NCI-H524 (cell line): ENCODE measurements at regions not wholly inside any gene's neighbourhood (a gene's known extent, or its start where the extent isn't known, plus 50 kb on each side); places are given as distances from the start of the nearest gene placed in this dataset.
A peak's percentile ranks its signal among the peaks of the same experiment; 100 is the strongest.

Experiments used
- DNase-seq, 2 experiments: peaks; one replicate each; lab custom pipeline; 2025; lab: John Stamatoyannopoulos, UW

GRCh38 chr2:58866946-58867345, 625.8 kb upstream of the FANCL start:
- no peak for DNase-seq

GRCh38 chr2:58866527-58866926, 625.4 kb upstream of the FANCL start:
- DNase-seq, result no peak

- DNase-seq, result no peak
These were observed 624.9 kb upstream of the FANCL start for GRCh38 chr2:58866040-58866439.

GRCh38 chr2:58865436-58865835, 624.3 kb upstream of the FANCL start:
- no peak for DNase-seq

GRCh38 chr2:58862244-58862643, 621.1 kb upstream of the FANCL start:
- no peak for DNase-seq

GRCh38 chr2:58860586-58860985, 619.5 kb upstream of the FANCL start:
- no peak for DNase-seq

- no peak for DNase-seq
These were observed 615.0 kb upstream of the FANCL start for GRCh38 chr2:58856100-58856499.

- DNase-seq, result peak in 1 of 2 experiments; percentile 43
These were observed 612.3 kb upstream of the FANCL start for GRCh38 chr2:58853420-58853819.

- no peak for DNase-seq
These were observed 611.8 kb upstream of the FANCL start for GRCh38 chr2:58852905-58853304.

GRCh38 chr2:58852243-58852642, 611.1 kb upstream of the FANCL start:
- no peak for DNase-seq

GRCh38 chr2:58851598-58851997, 610.5 kb upstream of the FANCL start:
- DNase-seq, result no peak

GRCh38 chr2:58845011-58845410, 603.9 kb upstream of the FANCL start:
- DNase-seq, result no peak

- DNase-seq, result no peak
These were observed 601.5 kb upstream of the FANCL start for GRCh38 chr2:58842501-58843155.

GRCh38 chr2:58834404-58834803, 593.3 kb upstream of the FANCL start:
- no peak for DNase-seq

- no peak for DNase-seq
These were observed 585.7 kb upstream of the FANCL start for GRCh38 chr2:58826795-58827194.

GRCh38 chr2:58812771-58813344, 571.7 kb upstream of the FANCL start:
- DNase-seq, result no peak

GRCh38 chr2:58805126-58805525, 564.0 kb upstream of the FANCL start:
- DNase-seq, result no peak

- no peak for DNase-seq
These were observed 562.1 kb upstream of the FANCL start for GRCh38 chr2:58803192-58803591.

GRCh38 chr2:58800881-58801280, 559.8 kb upstream of the FANCL start:
- DNase-seq, result no peak

GRCh38 chr2:58798676-58799208, 557.6 kb upstream of the FANCL start:
- peak in 1 of 2 experiments; percentile 34 for DNase-seq

GRCh38 chr2:58796239-58796910, 555.2 kb upstream of the FANCL start:
- DNase-seq, result no peak

- no peak for DNase-seq
These were observed 553.8 kb upstream of the FANCL start for GRCh38 chr2:58794916-58795315.

- no peak for DNase-seq
These were observed 553.0 kb upstream of the FANCL start for GRCh38 chr2:58794103-58794502.
